HG03442 (cell line): ENCODE measurements at regions not wholly inside any gene's neighbourhood (a gene's known extent, or its start where the extent isn't known, plus 50 kb on each side); places are given as distances from the start of the nearest gene placed in this dataset.
A peak's percentile ranks its signal among the peaks of the same experiment; 100 is the strongest.

Experiments
- ATAC-seq: cut with Tn5 transposase; IDR thresholded peaks from one replicate; pipeline ENCODE4 v1.9.1; 2021; ENCODE audit warnings: mild to moderate bottlenecking, moderate library complexity; ENCODE audit not compliant: unreplicated experiment

GRCh38 chr11:134008634-134009071 lies 51.9 kb upstream of the IGSF9B start:
- peak; percentile 65 for ATAC-seq

GRCh38 chr11:134013518-134013917 lies 55.4 kb upstream of the JAM3 start:
- ATAC-seq = no peak

- no peak for ATAC-seq
Measured at GRCh38 chr11:134014511-134014910, 54.4 kb upstream of the JAM3 start.

GRCh38 chr11:134015556-134015955 lies 53.3 kb upstream of the JAM3 start:
- no peak for ATAC-seq

DNA sequence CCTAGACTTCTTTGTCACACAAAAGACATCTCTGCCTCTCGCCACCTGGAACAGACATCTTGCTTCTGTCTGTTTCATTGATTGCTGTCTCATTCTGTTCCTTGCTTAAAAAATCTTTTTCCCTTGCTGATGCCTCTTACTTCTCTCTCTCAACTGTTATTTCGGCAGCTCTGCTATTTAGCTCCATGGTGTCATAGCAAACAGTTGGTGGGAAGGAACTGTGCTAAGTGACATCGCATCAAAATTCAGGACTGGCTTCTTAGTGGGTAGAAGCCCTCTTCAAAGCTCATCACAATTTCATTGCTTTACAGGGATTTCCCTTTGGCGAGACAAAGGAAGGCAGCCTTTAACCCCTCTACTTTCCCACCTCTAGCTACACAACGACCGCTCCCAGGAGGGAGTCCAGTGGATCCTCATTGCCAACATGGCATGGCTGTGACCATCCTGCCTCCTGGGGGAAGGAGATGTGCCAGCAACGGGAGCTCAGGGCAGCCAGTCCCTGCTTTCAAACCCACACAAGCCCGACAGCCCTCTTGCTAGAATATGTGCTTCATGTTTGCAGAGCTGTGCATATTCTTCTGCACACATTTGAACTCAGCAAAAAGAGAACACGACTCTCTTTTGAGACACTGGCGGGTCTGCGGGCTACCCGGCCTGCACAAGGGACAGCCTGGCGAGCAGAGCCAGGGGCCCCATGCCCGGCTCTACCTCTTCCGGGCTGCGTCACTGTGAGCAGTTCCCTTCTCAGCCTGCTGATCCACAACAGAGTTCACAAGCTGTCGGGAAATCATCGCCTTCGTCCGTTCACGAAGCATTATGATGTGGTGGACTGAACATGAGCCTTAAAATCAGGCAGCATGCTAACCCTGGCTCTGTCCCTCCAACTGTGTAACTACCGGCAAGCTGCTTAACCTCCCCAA lies 51.1 kb upstream of the JAM3 start:
- no peak for ATAC-seq
